HL-60 (cell line): ENCODE measurements at regions not wholly inside any gene's neighbourhood (a gene's known extent, or its start where the extent isn't known, plus 50 kb on each side); places are given as distances from the start of the nearest gene placed in this dataset.

Source experiments
- CTCF ChIP-seq: IDR thresholded peaks from one replicate; pipeline ENCODE4 v1.5.1; 2011; ENCODE audit warnings: low read length, control low read depth, inconsistent platforms; ENCODE audit not compliant: insufficient read depth
- GABPA ChIP-seq: IDR thresholded peaks from 2 replicates; pipeline ENCODE4 v1.6.1; 2012; ENCODE audit warnings: low read depth
- POLR2AphosphoS5 ChIP-seq: IDR thresholded peaks from 2 replicates; pipeline ENCODE4 v1.6.1; 2012; ENCODE audit warnings: low read depth
- REST ChIP-seq: IDR thresholded peaks from 2 replicates; pipeline ENCODE4 v1.6.1; 2012; ENCODE audit warnings: low read depth; ENCODE audit not compliant: insufficient replicate concordance
- SPI1 ChIP-seq: IDR thresholded peaks from 2 replicates; pipeline ENCODE4 v1.6.1; 2012; ENCODE audit warnings: low read depth, mild to moderate bottlenecking, borderline replicate concordance

- TF ChIP-seq CTCF, result no peak
- no peak for TF ChIP-seq REST
- no peak for TF ChIP-seq POLR2AphosphoS5
- no peak for TF ChIP-seq SPI1
- no peak for TF ChIP-seq GABPA
Observed at GRCh38 chr4:114420069-114420468, 178.5 kb upstream of the UGT8 start.
